ENCODE measurements at regions not wholly inside any gene's neighbourhood (a gene's known extent, or its start where the extent isn't known, plus 50 kb on each side); places are given as distances from the start of the nearest gene placed in this dataset.
"Not testable (repeated sequence)": the region's sequence is repeated elsewhere in the genome, so short reads cannot be mapped to it uniquely, and the experiment has no call there.

DNA sequence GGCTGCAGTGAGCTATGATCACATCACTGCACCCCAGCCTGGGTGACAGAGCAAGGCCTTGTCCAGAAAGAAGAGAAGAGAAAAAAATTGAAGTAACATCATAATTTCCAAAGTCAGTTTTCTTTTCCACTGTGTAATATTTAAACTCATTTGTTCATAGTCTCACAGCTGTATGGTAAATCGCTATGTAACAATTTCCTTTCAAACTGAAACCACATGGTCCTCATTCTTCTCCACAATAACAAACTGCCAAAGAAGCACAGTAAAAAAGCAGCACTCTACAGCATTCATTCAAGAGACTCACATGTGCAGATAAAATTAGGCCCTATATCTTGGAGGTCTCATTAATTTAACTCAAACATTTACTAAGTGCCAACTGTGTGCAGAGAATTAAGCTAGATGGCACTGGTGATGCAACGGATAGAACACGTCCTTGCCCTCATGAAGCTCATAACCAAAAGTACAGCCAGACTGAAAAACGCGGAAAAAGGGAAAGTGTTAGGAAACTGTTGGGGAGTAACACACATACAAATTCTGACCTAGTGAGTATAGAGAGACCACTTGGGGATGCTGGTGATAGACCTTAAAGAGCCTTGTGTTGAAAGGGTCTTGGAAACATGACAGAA, 174.0 kb upstream of the KCTD7 start:
- TF ChIP-seq, protein P1, sequence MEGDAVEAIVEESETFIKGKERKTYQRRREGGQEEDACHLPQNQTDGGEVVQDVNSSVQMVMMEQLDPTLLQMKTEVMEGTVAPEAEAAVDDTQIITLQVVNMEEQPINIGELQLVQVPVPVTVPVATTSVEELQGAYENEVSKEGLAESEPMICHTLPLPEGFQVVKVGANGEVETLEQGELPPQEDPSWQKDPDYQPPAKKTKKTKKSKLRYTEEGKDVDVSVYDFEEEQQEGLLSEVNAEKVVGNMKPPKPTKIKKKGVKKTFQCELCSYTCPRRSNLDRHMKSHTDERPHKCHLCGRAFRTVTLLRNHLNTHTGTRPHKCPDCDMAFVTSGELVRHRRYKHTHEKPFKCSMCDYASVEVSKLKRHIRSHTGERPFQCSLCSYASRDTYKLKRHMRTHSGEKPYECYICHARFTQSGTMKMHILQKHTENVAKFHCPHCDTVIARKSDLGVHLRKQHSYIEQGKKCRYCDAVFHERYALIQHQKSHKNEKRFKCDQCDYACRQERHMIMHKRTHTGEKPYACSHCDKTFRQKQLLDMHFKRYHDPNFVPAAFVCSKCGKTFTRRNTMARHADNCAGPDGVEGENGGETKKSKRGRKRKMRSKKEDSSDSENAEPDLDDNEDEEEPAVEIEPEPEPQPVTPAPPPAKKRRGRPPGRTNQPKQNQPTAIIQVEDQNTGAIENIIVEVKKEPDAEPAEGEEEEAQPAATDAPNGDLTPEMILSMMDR (IDR thresholded peaks at IDR 0.05; ENCODE audit: low read depth, low read length, missing control alignments) = no peak
- no peak for DNase-seq
- no peak overlapping the region for H3K27ac ChIP-seq
- H3K27me3 ChIP-seq (replicated peaks) = no peaks in the 10 kb centered on the region
- in situ Hi-C loops (cut with HindIII; ENCODE audit: low pct_ligation_motif_present, low sequenced_read_pairs) = no loop called here
- H3K36me3 ChIP-seq (replicated peaks) = no peaks in the 10 kb centered on the region
- H3K4me3 ChIP-seq (ENCODE audit: low read depth, low read length) = no peak overlapping the region

DNA sequence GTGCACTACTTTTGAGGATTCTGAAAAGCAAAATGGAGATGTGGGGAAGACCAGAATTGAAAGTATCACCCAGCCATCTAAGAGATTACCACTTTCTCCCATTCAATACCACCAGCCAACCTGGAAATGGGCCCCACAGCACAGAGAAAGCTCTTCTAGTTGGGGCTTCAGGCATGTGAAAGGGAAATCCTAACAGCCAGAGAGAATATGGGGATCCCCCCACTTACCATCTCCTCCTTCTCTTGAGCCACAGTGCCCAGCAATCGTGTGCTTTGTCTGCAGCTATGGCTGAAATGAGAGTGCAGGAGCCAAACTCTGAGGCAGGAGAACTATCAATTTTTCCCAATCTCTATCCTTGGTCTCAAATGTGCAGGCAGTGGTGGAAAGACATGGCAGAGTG, 173.2 kb upstream of the KCTD7 start:
- in situ Hi-C loops (cut with HindIII; ENCODE audit: low pct_ligation_motif_present, low sequenced_read_pairs); H3K4me3 ChIP-seq (ENCODE audit: low read depth, low read length); H3K27me3 ChIP-seq (replicated peaks); H3K27ac ChIP-seq; H3K36me3 ChIP-seq (replicated peaks); DNase-seq: not testable (repeated sequence)

DNA sequence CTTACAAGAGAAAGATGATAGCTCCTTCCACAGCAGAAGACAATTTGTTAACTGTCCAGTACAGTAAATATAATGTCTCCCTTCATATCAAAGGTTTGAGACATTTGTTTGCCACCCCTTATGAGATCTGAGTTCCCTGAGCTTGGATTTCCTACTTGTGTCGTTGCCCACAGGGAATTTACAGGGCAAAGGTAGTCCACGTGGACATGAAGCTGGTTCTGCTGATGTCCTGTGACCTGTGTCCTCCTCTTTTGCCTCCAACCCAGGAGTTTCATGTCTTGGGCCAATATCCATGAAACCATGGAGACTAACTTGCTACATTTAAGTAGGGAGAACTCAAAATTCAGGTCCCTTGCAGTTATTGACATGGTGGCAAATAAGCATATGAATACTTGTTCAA, 172.2 kb upstream of the KCTD7 start:
- H3K27me3 ChIP-seq (replicated peaks); DNase-seq; H3K36me3 ChIP-seq (replicated peaks); H3K4me3 ChIP-seq (ENCODE audit: low read depth, low read length); in situ Hi-C loops (cut with HindIII; ENCODE audit: low pct_ligation_motif_present, low sequenced_read_pairs); H3K27ac ChIP-seq: not testable (repeated sequence)

DNA sequence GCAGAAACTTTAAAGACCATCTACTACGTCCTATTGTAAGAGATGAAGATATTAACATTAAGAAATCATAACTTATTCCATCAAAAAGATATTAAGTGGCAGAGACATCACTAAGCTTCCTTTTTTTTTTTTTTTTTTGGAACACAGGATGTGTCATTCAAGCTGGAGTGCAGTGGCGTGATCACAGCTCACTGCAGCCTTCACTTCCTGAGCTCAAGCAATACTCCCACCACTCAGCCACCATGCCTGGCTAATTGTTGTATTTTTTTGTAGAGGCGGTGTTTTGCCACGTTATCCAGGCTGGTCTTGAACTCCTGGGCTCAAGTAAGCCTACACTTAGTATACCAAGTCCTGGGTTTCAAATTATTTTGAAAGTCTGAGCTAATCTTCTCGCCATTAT, 169.7 kb upstream of the KCTD7 start:
- in situ Hi-C loops (cut with HindIII; ENCODE audit: low pct_ligation_motif_present, low sequenced_read_pairs); H3K27me3 ChIP-seq (replicated peaks); DNase-seq; H3K4me3 ChIP-seq (ENCODE audit: low read depth, low read length); H3K27ac ChIP-seq; H3K36me3 ChIP-seq (replicated peaks): not testable (repeated sequence)

DNA sequence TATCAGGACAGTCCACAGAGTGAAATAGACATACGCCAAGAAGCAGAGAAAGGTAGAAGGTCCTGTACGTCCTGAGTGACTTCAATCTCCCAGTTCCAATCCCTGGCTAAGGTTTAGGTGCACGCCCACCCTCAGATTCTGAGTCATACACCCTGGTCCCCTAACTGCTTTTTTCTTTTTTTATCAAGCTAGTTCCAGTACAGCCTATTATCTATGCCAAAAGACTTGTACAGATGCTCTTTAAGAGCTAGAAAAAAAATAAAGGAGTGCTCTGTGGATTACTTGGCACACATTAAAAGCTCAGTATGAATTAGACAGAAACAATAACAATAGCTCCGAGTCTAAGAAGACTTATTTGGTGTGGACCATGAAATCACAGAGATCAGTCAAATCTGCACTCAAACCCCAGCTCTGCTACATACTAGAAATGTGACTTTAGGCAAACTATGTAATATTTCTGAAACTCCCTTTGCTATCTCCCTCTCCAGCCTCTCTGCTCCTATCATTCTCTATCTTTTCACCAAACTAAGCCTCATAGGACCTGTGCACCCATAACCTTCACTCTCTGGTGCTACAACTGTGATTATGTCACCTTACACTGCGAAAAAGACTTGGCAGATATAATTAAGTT, 168.8 kb upstream of the KCTD7 start:
- H3K27ac ChIP-seq; H3K36me3 ChIP-seq (replicated peaks); H3K4me3 ChIP-seq (ENCODE audit: low read depth, low read length); in situ Hi-C loops (cut with HindIII; ENCODE audit: low pct_ligation_motif_present, low sequenced_read_pairs); H3K27me3 ChIP-seq (replicated peaks): not testable (repeated sequence)
- DNase-seq = peak; percentile 12

DNA sequence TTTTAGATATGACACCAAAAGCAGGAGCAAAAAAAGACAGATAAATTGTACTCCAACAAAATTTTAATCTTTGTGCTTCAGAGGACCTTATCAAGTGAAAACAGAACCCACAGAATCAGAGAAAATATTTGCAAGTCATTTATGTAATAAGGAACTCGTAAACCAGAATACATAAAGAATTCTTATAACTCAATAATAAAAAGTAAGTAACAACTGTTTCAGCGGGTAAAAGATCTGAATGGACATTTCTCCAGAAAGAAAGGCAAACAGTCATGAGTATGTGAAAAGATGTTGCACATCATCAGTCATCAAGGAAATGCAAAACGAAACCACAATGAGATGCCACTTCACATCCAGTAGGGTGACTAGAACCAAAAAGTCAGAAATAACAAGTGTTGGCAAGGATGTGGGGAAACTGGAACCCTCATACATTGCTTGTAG, 167.7 kb upstream of the KCTD7 start:
- Histone ChIP-seq H3K27ac (no peak overlapping the region), H3K4me3 (ENCODE audit: low read depth, low read length) (no peak overlapping the region), H3K27me3 (replicated peaks) (no peaks in the 10 kb centered on the region), H3K36me3 (replicated peaks) (no peaks in the 10 kb centered on the region)
- in situ Hi-C loops (cut with HindIII; ENCODE audit: low pct_ligation_motif_present, low sequenced_read_pairs) = no loop called here
- DNase-seq = no peak
- TF ChIP-seq, protein P1 (IDR thresholded peaks at IDR 0.05; ENCODE audit: low read depth, low read length, missing control alignments) = no peak

DNA sequence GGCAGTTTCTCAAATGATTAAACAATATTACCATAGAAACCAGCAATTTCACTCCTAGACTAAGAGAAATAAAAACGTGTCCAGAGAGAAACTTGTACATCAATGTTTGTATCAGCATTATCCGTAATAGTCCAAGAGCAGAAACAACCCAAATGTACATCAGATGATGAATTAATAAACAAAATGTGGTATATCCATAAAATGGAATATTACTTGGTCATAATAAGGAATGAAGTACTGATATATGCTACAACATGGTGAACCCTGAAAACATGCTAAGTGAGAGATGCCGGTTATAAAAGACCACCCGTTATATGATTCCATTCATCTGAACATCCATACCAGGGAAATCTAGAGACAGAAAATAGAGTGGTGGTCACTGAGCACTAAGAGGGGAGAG, 167.3 kb upstream of the KCTD7 start:
- DNase-seq; H3K27ac ChIP-seq; in situ Hi-C loops (cut with HindIII; ENCODE audit: low pct_ligation_motif_present, low sequenced_read_pairs); H3K27me3 ChIP-seq (replicated peaks); H3K36me3 ChIP-seq (replicated peaks); H3K4me3 ChIP-seq (ENCODE audit: low read depth, low read length): not testable (repeated sequence)

DNA sequence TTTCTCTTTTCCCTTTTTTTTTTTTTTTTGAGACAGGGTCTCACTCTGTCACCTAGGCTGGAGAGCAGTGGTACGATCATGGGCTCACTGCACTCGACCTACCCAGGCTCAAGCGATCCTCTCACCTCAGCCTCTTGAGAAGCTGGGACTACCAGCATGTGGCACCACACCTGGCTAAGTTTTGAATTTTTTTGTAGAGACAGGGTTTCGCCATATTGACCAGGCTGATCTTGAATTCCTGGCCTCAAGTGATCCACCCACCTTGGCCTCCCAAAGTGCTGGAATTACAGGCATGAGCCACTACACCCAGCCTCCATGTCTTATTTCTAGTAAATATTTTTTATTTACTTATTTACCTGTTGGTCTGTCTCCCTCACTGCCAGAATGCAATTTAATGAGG, 165.8 kb upstream of the KCTD7 start:
- H3K27me3 ChIP-seq (replicated peaks); H3K36me3 ChIP-seq (replicated peaks); H3K4me3 ChIP-seq (ENCODE audit: low read depth, low read length); in situ Hi-C loops (cut with HindIII; ENCODE audit: low pct_ligation_motif_present, low sequenced_read_pairs); H3K27ac ChIP-seq; DNase-seq: not testable (repeated sequence)

DNA sequence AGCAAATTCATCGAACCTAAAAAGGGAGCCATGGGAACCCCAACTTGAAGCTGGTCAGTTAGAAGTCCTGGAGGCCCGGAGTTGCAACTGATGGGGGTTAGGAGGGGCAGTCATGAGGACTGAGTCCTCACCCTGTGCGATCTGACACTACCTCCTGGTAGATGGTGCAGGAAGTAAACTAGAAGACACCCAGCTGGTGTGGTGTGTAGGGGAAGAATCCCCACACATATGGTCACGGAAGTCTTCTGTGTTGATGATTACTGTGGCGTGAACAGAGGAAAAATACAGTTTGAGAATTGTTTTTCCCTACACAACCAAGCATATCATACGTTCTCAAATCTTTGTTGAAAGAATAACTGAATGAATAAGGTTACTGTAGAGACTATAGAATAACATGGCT, 164.6 kb upstream of the KCTD7 start:
- no peaks in the 10 kb centered on the region for H3K27me3 ChIP-seq (replicated peaks)
- no peak for DNase-seq
- TF ChIP-seq, protein P1 (IDR thresholded peaks at IDR 0.05; ENCODE audit: low read depth, low read length, missing control alignments) = no peak
- in situ Hi-C loops (cut with HindIII; ENCODE audit: low pct_ligation_motif_present, low sequenced_read_pairs) = no loop called here
- H3K27ac ChIP-seq = no peak overlapping the region
- H3K36me3 ChIP-seq (replicated peaks) = no peaks in the 10 kb centered on the region
- no peak overlapping the region for H3K4me3 ChIP-seq (ENCODE audit: low read depth, low read length)
